HTR-8/SVneo (cell line): ENCODE measurements at regions not wholly inside any gene's neighbourhood (a gene's known extent, or its start where the extent isn't known, plus 50 kb on each side); places are given as distances from the start of the nearest gene placed in this dataset.

Experiments used
- DNase-seq: peaks from one replicate; pipeline ENCODE4 v3.0.0; 2011; ENCODE audit warnings: low spot score, mixed read lengths; ENCODE audit not compliant: insufficient read length
- FAIRE-seq: peaks from 2 replicates; lab custom pipeline; 2011; peaks lifted over from hg19 to GRCh38; lab: Jason Lieb, UNC

GRCh38 chr2:215617060-215617824 lies 181.4 kb upstream of the FN1 start:
- no peak for FAIRE-seq

GRCh38 chr2:215615803-215616174 lies 179.9 kb upstream of the FN1 start:
- no peak for DNase-seq
- FAIRE-seq: no peak

More at GRCh38 chr2:215617060-215617824, 181.4 kb upstream of the FN1 start:
- no peak for DNase-seq

GRCh38 chr2:215615067-215615802 lies 179.4 kb upstream of the FN1 start:
- FAIRE-seq: no peak
- DNase-seq: no peak

- DNase-seq: no peak
- FAIRE-seq: no peak
Observed at GRCh38 chr2:215614296-215614695, 178.4 kb upstream of the FN1 start.

GRCh38 chr2:215613888-215614287 lies 178.0 kb upstream of the FN1 start:
- DNase-seq: no peak

GRCh38 chr2:215613280-215613679 lies 177.4 kb upstream of the FN1 start:
- DNase-seq: peak; percentile 26
- no peak for FAIRE-seq

More at GRCh38 chr2:215613888-215614287, 178.0 kb upstream of the FN1 start:
- no peak for FAIRE-seq

- DNase-seq (no peak), FAIRE-seq (no peak)
Observed at GRCh38 chr2:215612786-215613185, 176.9 kb upstream of the FN1 start.

- DNase-seq: no peak
Observed at GRCh38 chr2:215611609-215612386, 175.9 kb upstream of the FN1 start.

GRCh38 chr2:215609089-215610032 lies 173.5 kb upstream of the FN1 start:
- peak; percentile 83 for FAIRE-seq

More at GRCh38 chr2:215611609-215612386, 175.9 kb upstream of the FN1 start:
- no peak for FAIRE-seq

GRCh38 chr2:215607766-215608165 lies 171.9 kb upstream of the FN1 start:
- DNase-seq: no peak
- FAIRE-seq: no peak

More at GRCh38 chr2:215609089-215610032, 173.5 kb upstream of the FN1 start:
- peak; percentile 28 for DNase-seq

- FAIRE-seq: no peak
Observed at GRCh38 chr2:215606219-215606618, 170.4 kb upstream of the FN1 start.

GRCh38 chr2:215605214-215605613 lies 169.3 kb upstream of the FN1 start:
- no peak for FAIRE-seq
- no peak for DNase-seq

More at GRCh38 chr2:215606219-215606618, 170.4 kb upstream of the FN1 start:
- no peak for DNase-seq

GRCh38 chr2:215604606-215605005 lies 168.7 kb upstream of the FN1 start:
- FAIRE-seq (no peak), DNase-seq (no peak)

GRCh38 chr2:215603440-215603839 lies 167.6 kb upstream of the FN1 start:
- DNase-seq (no peak), FAIRE-seq (no peak)

GRCh38 chr2:215602997-215603396 lies 167.1 kb upstream of the FN1 start:
- DNase-seq (no peak), FAIRE-seq (no peak)

- FAIRE-seq: no peak
- DNase-seq: no peak
Observed at GRCh38 chr2:215601990-215602721, 166.3 kb upstream of the FN1 start.

- DNase-seq: no peak
- no peak for FAIRE-seq
Observed at GRCh38 chr2:215601526-215601925, 165.7 kb upstream of the FN1 start.

- no peak for FAIRE-seq
Observed at GRCh38 chr2:215598376-215598975, 162.6 kb upstream of the FN1 start.

More at GRCh38 chr2:215598376-215598975, 162.6 kb upstream of the FN1 start:
- no peak for DNase-seq
